Central memory CD8-positive, alpha-beta T cell (primary cell): ENCODE measurements at regions not wholly inside any gene's neighbourhood (a gene's known extent, or its start where the extent isn't known, plus 50 kb on each side); places are given as distances from the start of the nearest gene placed in this dataset.
A peak's percentile ranks its signal among the peaks of the same experiment; 100 is the strongest.

Experiments used
- ATAC-seq: fragments of 150-1000 bp; cut with Tn5 transposase; replicated peaks from 2 replicates; pipeline ENCODE4 v1.10.0; 2022; ENCODE audit warnings: mild to moderate bottlenecking, moderate FRiP score, moderate number of reproducible peaks; ENCODE audit not compliant: poor library complexity, severe bottlenecking; ENCODE audit errors: extremely low read depth
- DNase-seq, 2 donors: peaks; one replicate each; pipeline ENCODE4 v3.0.0; 2021; ENCODE audit warnings: low spot score in 2 of 2
- H3K27ac Mint-ChIP-seq: one replicate; pipeline ENCODE4 v1.8.0; 2022; ENCODE audit warnings: low read depth, mild to moderate bottlenecking, moderate library complexity, mixed read lengths
- H3K27me3 Mint-ChIP-seq: one replicate; pipeline ENCODE4 v1.8.0; 2022; ENCODE audit warnings: mixed read lengths
- H3K36me3 Mint-ChIP-seq: one replicate; pipeline ENCODE4 v1.8.0; 2022; ENCODE audit warnings: mild to moderate bottlenecking, moderate library complexity, mixed read lengths; ENCODE audit not compliant: insufficient read depth
- H3K4me1 Mint-ChIP-seq: one replicate; pipeline ENCODE4 v1.8.0; 2022; ENCODE audit warnings: mixed read lengths
- H3K4me3 Mint-ChIP-seq: one replicate; pipeline ENCODE4 v1.8.0; 2022; ENCODE audit warnings: mild to moderate bottlenecking, moderate library complexity, mixed read lengths
- H3K9me3 Mint-ChIP-seq: one replicate; pipeline ENCODE4 v1.8.0; 2022; ENCODE audit warnings: mixed read lengths

DNA sequence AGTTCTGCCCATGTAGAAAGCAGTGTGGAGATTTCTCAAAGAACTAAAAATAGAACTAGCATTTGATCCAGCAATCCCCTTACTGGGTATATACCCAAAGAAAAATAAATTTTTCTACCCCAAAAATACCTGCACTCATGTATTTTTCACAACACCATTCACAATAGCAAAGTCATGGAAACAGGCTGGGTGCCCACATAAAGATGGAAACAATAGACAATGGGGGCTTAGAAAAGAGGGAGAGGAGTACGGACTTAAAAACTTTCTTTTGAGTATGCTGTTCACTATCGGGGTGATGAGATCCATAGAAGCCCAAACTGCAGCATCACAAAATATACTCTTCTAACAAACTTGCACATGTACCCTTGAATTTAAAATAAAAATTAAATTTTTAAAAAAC lies 345.1 kb upstream of the CCDC54 start:
- H3K4me3 Mint-ChIP-seq: no peak overlapping the region
- H3K27ac Mint-ChIP-seq: no peak overlapping the region
- DNase-seq (no peak), ATAC-seq (no peak)
- H3K9me3 Mint-ChIP-seq: peaks cover 20% of the 10 kb centered on the region
- H3K36me3 Mint-ChIP-seq: no peaks in the 10 kb centered on the region
- no peaks in the 10 kb centered on the region for H3K4me1 Mint-ChIP-seq
- peaks cover 7% of the 10 kb centered on the region for H3K27me3 Mint-ChIP-seq

DNA sequence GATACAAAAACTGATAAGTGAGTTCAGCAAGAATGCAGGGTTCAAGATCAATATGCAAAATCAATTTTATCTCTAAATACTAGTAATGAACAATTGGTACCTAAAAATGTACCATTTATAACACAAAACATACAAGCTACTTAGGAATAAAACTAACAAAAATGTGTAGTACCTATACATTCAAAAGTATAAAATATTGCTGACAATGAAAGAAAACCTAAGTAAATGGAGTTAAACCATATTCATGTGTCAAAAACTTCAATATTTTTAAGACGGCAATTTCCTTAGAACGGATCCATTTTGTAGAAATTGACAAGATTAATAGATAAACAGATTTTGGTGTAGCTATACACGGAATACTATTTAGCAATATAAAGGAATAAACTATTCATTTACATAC lies 343.1 kb upstream of the CCDC54 start:
- no peak for DNase-seq
- Mint-ChIP-seq H3K9me3 (peaks cover 31% of the 10 kb centered on the region), H3K4me3 (no peak overlapping the region), H3K27me3 (peaks cover 7% of the 10 kb centered on the region), H3K4me1 (no peaks in the 10 kb centered on the region), H3K36me3 (no peaks in the 10 kb centered on the region), H3K27ac (no peak overlapping the region)
- no peak for ATAC-seq

DNA sequence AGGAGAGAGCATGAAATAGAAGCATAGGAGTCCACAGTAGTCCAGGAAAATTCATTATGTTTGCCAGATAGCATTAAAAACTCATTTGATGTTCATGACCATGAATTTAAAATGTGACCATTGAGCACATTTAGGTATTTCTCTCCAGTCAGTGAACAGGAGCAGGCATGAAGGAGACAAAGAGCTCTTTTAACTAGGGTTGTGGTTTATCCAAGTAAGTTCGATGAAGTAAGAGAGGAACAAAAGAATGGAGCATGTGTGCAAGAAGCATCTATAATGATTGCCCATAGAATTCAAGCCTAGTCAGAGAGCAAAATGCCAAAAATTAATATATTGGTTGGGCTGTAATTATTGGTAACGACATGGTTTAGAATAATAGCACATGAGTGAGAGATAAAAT lies 342.1 kb upstream of the CCDC54 start:
- no peak overlapping the region for H3K4me3 Mint-ChIP-seq
- H3K36me3 Mint-ChIP-seq: no peaks in the 10 kb centered on the region
- DNase-seq (no peak), ATAC-seq (no peak)
- no peak overlapping the region for H3K27ac Mint-ChIP-seq
- H3K27me3 Mint-ChIP-seq: peaks cover 7% of the 10 kb centered on the region
- no peaks in the 10 kb centered on the region for H3K4me1 Mint-ChIP-seq
- H3K9me3 Mint-ChIP-seq: peaks cover 32% of the 10 kb centered on the region

DNA sequence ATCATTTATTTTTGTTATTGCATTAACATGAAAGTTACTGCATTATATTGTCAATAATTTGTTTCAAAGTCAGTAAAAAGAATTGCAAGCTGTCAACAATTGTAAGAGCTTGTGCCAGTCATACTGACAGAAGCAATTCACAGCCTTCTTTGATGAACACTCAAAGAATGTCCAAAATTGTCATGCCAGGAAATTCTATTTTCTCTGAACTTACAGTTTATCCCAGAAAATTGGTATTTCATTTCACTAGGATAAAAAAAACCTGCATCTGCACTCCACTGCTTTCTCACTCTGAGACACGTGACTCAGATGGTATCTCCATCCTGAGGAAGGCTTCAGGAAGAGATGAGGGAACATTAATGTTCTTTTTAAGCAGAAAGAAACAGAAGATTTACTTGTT lies 332.6 kb upstream of the CCDC54 start:
- H3K4me3 Mint-ChIP-seq: no peak overlapping the region
- ATAC-seq (no peak), DNase-seq (no peak)
- H3K9me3 Mint-ChIP-seq: peaks cover 6% of the 10 kb centered on the region
- H3K36me3 Mint-ChIP-seq: no peaks in the 10 kb centered on the region
- H3K27ac Mint-ChIP-seq: no peak overlapping the region
- H3K27me3 Mint-ChIP-seq: no peaks in the 10 kb centered on the region
- H3K4me1 Mint-ChIP-seq: no peaks in the 10 kb centered on the region

DNA sequence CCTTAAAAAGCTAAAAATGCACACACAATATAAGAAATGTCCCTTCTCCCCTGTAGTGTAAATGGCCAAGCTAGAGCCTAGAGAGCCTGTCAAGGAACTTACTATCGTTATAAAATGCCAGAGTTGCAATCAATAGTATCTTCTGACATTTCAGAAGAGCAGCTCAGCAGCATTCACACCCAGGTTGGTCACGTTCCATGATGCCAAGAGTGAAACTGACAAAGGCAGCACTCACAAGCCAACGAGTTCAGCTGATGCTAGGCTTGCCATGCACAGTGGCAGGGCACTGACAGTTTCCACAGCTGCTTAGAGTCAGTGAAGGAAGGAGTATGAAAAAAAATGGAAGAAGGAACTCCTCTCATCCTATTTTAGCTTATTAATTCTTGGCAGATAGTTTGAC lies 331.4 kb upstream of the CCDC54 start:
- Mint-ChIP-seq H3K9me3 (no peaks in the 10 kb centered on the region), H3K36me3 (no peaks in the 10 kb centered on the region), H3K4me3 (no peak overlapping the region), H3K4me1 (no peaks in the 10 kb centered on the region), H3K27me3 (no peaks in the 10 kb centered on the region), H3K27ac (no peak overlapping the region)
- ATAC-seq: no peak
- no peak for DNase-seq

DNA sequence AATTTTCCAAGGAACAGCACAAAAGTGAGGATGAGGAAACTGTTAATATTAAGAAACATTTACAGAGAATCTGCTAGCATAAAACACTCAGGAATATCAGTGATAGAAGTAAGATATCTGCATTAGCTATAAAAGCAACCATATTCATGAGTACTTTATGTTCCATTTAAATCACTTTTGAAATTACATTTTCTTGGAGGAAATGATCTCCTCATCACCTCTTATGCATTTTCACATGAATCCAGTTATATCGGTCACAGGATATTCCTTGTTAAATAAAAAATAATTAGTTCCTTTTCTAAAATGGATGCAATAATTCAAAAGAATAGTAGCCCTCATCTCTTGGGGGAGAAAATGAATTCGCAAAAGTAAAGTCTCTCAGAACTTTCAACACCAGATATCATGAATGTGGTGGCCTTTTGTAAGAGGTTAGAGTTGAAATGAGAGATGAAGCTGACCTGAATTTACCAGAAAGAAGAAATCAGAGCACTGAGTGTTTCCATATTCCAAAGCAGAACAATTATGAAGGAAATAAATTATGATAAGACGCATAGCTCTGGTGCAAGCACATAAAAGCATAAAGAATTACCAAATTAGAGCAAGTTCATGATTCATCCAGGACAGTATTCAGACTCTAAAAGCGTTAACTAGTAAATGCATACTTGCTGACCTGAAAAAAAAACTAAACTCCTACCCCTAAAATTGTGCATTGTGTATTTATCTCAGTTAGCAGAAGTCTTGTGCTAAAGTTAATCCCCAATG lies 321.9 kb upstream of the CCDC54 start:
- Mint-ChIP-seq H3K9me3 (no peaks in the 10 kb centered on the region), H3K4me1 (no peaks in the 10 kb centered on the region), H3K36me3 (no peaks in the 10 kb centered on the region), H3K27me3 (peaks cover 13% of the 10 kb centered on the region), H3K27ac (no peak overlapping the region), H3K4me3 (no peak overlapping the region)
- DNase-seq: no peak
- no peak for ATAC-seq

DNA sequence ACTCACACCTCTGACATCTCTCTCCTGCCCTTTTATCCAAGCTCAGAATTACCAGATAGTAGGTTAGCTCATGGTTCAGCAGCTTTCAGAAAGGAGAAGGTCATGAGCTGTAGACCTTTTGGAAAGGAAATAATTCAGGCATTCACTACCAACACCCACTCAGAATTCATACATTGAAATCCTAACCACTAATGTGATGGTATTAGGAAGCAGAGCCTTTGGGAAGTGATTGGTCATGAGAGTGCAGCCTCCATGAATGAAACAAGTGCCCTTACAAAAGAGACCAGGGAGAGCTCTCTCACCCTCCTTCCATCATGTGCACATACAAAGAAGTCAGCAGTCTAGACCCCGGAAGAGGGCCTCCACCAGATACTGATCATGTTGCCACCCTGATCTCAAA lies 315.8 kb upstream of the CCDC54 start:
- H3K27ac Mint-ChIP-seq: no peak overlapping the region
- no peaks in the 10 kb centered on the region for H3K36me3 Mint-ChIP-seq
- DNase-seq (no peak), ATAC-seq (no peak)
- H3K9me3 Mint-ChIP-seq: no peaks in the 10 kb centered on the region
- H3K4me3 Mint-ChIP-seq: no peak overlapping the region
- peaks cover 6% of the 10 kb centered on the region for H3K4me1 Mint-ChIP-seq
- peaks cover 13% of the 10 kb centered on the region for H3K27me3 Mint-ChIP-seq

DNA sequence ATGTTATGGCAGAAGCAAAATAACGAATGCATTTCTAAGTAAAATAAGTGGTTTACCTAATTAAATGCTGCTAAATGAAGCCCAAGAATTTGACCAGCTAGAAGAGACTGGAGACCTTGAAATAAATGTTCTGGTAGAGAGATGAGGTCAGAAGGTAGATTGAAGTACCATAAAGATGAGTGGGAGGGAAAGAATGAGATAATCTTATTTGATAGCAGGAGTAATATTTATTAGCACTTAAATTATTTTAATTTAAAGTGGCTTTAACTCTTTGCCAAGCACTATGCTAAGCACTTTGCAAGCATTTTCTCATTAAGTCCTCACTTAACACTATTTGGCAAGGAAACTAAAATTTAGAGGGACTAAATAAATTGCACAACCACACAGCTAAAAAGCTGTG lies 314.9 kb upstream of the CCDC54 start:
- DNase-seq: no peak
- peaks cover 13% of the 10 kb centered on the region for H3K27me3 Mint-ChIP-seq
- ATAC-seq: no peak
- no peak overlapping the region for H3K4me3 Mint-ChIP-seq
- H3K4me1 Mint-ChIP-seq: peaks cover 6% of the 10 kb centered on the region
- H3K36me3 Mint-ChIP-seq: no peaks in the 10 kb centered on the region
- no peaks in the 10 kb centered on the region for H3K9me3 Mint-ChIP-seq
- no peak overlapping the region for H3K27ac Mint-ChIP-seq

DNA sequence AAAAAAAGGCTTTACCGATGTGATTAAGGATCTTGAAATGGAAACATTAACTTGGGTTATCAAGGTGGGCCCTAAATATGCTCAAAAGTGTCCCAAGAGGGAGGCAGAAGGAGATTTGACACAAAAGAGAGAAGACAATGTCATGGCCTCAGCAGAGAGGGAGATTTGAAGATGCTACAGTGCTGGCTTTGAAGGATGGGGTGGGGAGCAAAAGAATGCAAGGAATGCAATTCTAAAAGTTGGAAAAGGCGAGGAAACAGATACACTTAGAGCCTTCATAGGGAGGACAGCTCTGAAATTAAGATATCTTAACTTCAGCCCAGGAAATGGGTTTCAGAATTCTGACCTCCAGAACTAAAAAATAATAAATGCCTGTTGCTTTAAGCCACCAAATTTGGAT lies 314.5 kb upstream of the CCDC54 start:
- H3K27me3 Mint-ChIP-seq: peaks cover 11% of the 10 kb centered on the region
- no peaks in the 10 kb centered on the region for H3K9me3 Mint-ChIP-seq
- no peak overlapping the region for H3K4me3 Mint-ChIP-seq
- no peak for DNase-seq
- ATAC-seq: no peak
- H3K4me1 Mint-ChIP-seq: peaks cover 6% of the 10 kb centered on the region
- H3K36me3 Mint-ChIP-seq: no peaks in the 10 kb centered on the region
- no peak overlapping the region for H3K27ac Mint-ChIP-seq

DNA sequence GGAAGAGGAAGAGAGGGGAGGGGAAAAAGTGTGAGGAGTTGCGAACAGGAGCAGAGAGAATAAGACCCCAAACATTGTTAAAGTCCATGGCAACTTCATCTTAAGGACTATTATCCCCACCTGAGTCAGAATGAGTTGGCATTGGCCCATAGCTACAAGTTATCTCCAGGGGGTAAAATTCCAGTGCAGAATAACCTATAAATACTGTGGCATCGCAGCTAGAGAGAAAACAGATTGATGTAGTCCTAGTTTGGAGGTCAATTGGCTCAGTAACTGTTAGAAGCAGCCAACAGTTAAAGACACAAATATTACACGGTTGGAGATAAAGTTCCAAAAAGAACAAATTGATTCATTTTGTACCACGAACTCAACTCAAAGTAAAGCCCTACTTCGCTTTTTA lies 313.9 kb upstream of the CCDC54 start:
- ATAC-seq: no peak
- Mint-ChIP-seq H3K36me3 (no peaks in the 10 kb centered on the region), H3K4me1 (peaks cover 6% of the 10 kb centered on the region), H3K27ac (no peak overlapping the region), H3K4me3 (no peak overlapping the region), H3K27me3 (peaks cover 8% of the 10 kb centered on the region), H3K9me3 (no peaks in the 10 kb centered on the region)
- no peak for DNase-seq

DNA sequence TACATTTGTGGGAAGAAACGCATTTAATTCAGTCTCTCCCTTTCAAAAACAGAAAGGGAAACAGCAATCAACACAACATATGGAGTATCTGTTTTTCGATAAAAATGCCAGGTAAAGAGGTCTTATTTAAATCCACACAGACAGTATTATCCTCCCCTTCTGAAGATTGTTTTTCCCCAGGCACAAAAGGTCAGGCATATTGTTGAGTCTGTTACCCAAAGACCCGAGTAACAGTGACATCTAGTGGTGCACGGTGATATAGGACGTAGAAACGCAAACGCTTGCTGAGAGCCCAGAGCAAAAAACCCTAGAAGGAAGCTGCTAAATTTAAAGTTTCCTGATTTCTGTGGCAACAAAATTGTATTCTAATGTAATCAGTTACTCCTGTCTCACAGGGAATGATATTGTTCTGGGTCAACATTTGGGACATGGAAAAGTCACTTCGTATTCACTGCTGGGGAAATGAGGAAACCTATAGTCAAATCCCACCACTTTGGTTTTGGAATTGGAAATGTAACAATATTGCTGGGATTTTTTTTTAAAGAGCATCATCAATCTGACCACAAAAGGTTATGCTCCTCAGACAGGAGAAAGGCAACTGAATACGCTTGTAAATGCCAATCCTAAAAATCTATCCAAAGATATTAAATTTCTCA lies 312.7 kb upstream of the CCDC54 start:
- DNase-seq (peak; percentile 25 to 29), ATAC-seq (no peak)
- Mint-ChIP-seq H3K27me3 (peaks cover 8% of the 10 kb centered on the region), H3K27ac (no peak overlapping the region), H3K36me3 (no peaks in the 10 kb centered on the region), H3K4me3 (no peak overlapping the region), H3K9me3 (no peaks in the 10 kb centered on the region), H3K4me1 (peaks cover 6% of the 10 kb centered on the region)

DNA sequence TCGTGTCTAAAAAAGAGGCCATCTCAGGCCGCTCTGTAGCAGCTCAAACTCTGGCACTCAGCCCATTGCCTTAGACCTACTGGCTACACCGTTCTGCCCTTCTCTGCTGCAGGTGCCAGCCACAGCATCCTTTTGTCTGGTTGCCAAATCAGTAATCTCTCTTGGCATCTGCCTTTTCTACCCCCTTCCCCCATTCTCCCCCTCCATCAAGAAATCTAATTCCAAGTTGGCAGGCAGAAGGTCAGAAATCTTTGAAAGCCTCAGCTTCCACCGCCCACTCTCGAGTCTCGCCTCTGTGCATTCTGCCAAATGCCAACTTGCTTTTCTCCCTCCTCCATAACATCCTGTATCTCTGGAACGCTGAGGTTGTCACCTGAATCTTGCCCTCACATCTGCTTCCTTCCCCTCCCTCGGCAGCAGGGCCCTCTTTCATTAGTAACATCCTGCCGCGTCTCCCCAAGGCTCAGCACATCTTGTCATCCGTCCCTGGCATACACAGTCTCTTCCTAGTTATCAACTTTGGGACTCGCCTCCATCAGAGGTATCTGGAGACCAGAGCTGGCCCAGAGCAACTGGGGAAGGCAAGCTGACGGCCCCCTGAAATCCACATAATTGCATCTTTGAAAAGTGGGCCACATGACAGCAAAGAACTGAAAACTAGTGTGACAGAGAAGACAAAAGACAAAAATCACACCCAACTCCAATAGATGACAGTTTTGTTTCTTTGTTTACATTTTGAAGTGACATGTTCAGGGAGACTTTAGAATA lies 312.0 kb upstream of the CCDC54 start:
- peaks cover 8% of the 10 kb centered on the region for H3K27me3 Mint-ChIP-seq
- ATAC-seq (peak; percentile 43), DNase-seq (no peak)
- no peaks in the 10 kb centered on the region for H3K36me3 Mint-ChIP-seq
- H3K27ac Mint-ChIP-seq: no peak overlapping the region
- no peak overlapping the region for H3K4me3 Mint-ChIP-seq
- peaks cover 6% of the 10 kb centered on the region for H3K4me1 Mint-ChIP-seq
- H3K9me3 Mint-ChIP-seq: no peaks in the 10 kb centered on the region

DNA sequence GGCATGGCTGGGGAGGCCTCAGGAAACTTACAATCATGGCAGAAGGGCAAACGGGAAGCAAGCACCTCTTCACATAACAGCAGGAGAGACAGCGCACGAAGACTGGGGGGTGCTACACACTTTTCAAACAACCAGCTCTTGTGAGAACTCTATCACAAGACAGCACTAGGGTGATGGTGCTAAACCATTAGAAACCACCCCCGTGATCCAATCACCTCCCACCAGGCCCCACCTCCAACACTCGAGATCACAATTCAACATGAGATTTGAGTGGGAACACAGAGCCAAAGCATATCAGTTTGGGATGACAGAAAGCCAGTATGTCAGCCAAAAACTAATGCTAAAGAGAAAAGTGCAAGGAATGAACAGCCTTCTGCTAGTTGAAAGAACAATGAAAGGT lies 309.8 kb upstream of the CCDC54 start:
- Mint-ChIP-seq H3K27ac (no peak overlapping the region), H3K27me3 (peaks cover 8% of the 10 kb centered on the region), H3K36me3 (no peaks in the 10 kb centered on the region), H3K4me1 (peaks cover 6% of the 10 kb centered on the region), H3K9me3 (no peaks in the 10 kb centered on the region), H3K4me3 (no peak overlapping the region)
- ATAC-seq: no peak
- DNase-seq: no peak
